ENCODE measurements at regions not wholly inside any gene's neighbourhood (a gene's known extent, or its start where the extent isn't known, plus 50 kb on each side); places are given as distances from the start of the nearest gene placed in this dataset.
A peak's percentile ranks its signal among the peaks of the same experiment; 100 is the strongest.

DNA sequence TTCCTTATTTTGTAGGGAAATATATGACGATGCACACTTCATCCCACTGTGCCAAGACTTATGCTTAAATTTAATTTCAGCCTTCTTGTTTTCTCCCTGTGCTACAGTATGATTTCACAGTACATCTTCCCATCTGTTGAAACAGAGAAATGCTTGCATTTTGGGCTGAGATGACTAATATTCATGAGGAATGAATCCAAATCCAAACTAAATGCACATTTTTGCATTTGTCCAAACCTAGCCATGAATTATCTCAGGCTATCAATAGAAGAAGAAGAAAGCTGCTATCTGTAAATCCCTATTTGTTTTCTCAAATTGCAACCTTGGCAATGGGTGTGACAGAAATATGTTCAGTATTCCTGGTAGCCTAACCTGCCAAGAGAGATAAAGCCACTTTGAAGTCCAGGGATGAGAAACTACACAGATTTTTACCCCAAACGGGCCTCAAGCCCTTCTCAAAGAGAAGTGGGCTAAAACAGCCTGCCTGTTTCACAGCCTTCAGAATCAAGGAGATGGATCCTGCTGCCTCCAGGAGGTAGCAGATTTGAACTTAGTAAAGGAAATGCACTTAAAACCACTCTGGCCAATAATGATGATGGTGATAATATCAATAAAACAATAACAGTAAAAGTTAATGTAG is 306.9 kb upstream of the NT5C1B start:
- DNase-seq (ENCODE audit: low read depth), result peak; percentile 69
- TF ChIP-seq, protein P1, sequence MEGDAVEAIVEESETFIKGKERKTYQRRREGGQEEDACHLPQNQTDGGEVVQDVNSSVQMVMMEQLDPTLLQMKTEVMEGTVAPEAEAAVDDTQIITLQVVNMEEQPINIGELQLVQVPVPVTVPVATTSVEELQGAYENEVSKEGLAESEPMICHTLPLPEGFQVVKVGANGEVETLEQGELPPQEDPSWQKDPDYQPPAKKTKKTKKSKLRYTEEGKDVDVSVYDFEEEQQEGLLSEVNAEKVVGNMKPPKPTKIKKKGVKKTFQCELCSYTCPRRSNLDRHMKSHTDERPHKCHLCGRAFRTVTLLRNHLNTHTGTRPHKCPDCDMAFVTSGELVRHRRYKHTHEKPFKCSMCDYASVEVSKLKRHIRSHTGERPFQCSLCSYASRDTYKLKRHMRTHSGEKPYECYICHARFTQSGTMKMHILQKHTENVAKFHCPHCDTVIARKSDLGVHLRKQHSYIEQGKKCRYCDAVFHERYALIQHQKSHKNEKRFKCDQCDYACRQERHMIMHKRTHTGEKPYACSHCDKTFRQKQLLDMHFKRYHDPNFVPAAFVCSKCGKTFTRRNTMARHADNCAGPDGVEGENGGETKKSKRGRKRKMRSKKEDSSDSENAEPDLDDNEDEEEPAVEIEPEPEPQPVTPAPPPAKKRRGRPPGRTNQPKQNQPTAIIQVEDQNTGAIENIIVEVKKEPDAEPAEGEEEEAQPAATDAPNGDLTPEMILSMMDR (conservative IDR thresholded peaks at IDR 0.05; ENCODE audit: low read length), result no peak
- no peak overlapping the region for H3K4me3 ChIP-seq (ENCODE audit: low read length)

DNA sequence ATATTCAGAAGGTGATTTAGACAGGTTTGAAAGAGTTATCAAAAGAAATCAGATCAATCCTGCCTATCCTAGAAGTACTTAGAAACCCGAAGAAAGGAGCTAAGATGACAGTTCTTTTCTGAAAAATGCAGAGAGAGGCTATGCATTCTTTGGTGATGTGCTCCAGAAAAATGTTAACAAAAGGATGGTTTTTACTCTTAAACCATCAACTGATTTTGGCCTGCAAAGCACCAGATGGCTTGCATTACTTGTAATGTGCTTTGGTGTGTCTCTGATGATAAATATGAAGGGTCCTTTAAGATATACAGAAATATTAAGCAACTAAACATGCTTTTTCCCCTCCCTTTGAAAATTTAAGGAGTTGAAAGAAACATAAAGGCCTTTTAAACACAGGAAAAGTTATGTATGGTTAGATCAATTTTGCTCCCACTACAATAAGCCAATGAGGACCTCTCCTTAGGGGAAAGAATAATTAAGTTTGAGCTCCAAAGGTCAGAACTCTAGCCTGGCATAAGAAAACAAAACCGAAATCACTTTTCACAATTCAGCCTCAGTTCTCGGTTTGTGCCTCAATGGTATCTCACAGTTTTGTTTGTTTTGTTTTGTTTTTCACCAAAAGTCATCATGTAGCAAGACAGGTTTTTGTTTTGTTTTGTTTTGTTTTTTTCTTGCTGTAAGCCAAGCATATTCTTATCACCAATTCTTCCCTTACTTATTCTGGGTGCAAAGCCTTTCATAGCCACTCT is 302.4 kb upstream of the NT5C1B start:
- peak; percentile 76 for DNase-seq (ENCODE audit: low read depth)
- TF ChIP-seq, protein P1 (conservative IDR thresholded peaks at IDR 0.05; ENCODE audit: low read length), result no peak
- no peak overlapping the region for H3K4me3 ChIP-seq (ENCODE audit: low read length)

DNA sequence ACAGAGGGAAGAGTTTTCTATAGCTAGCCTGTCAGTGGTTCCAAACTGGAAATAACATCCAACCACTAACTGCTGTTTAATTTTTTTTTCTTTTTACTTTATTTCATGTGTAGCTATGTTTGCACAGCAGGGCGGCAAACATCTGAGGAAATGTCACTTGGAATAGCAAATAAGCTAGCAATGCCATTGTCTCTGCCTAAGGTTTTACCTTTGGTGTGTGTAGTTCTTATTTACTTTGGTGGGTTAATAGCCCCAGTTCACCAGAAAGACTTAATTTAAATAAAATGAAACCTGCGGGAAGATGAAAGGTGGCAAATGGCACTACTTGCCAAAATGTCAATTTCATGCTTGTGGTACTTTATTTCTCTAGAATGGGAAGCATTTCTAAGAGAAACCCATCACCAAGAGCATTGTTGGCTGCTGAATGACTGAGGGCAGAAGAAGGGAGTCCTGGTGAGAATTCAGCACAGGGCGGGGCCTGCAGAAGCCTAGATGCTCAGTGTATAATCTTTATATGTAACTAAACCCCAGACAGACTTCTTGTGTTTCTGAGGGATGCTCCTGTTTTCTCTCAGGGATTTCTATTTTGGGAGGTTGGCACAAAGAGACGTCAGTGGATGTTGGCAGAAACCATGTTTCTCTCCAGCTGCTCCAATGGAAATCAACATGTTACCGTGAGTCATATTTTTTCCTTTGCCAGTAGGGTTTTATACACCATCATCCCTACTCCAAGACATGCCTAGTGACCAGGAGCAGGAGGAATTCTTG is 300.4 kb upstream of the NT5C1B start:
- TF ChIP-seq, protein P1 (conservative IDR thresholded peaks at IDR 0.05; ENCODE audit: low read length), result no peak
- peak; percentile 51 for DNase-seq (ENCODE audit: low read depth)
- H3K4me3 ChIP-seq (ENCODE audit: low read length), result no peak overlapping the region

DNA sequence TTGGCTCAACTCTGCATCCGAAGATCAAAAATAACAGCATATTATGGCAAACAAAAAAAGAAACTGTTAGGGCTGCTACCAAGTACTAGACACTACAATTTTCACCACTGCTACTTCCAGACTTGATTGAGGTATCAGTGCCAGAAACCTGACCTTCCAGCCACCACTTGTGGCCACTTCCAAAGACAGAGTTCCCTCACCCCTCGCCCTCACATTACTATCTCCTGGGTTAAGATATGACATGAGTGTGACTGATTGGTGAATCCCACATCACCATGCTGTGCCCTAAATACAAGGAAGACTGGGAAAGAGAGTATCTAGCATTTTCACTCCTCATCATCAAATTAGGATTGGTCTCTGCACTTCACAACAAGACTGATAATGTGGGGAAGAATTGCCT is 296.1 kb upstream of the NT5C1B start:
- no peak for DNase-seq (ENCODE audit: low read depth)
- H3K4me3 ChIP-seq (ENCODE audit: low read length), result no peak overlapping the region
- TF ChIP-seq, protein P1 (conservative IDR thresholded peaks at IDR 0.05; ENCODE audit: low read length), result no peak

DNA sequence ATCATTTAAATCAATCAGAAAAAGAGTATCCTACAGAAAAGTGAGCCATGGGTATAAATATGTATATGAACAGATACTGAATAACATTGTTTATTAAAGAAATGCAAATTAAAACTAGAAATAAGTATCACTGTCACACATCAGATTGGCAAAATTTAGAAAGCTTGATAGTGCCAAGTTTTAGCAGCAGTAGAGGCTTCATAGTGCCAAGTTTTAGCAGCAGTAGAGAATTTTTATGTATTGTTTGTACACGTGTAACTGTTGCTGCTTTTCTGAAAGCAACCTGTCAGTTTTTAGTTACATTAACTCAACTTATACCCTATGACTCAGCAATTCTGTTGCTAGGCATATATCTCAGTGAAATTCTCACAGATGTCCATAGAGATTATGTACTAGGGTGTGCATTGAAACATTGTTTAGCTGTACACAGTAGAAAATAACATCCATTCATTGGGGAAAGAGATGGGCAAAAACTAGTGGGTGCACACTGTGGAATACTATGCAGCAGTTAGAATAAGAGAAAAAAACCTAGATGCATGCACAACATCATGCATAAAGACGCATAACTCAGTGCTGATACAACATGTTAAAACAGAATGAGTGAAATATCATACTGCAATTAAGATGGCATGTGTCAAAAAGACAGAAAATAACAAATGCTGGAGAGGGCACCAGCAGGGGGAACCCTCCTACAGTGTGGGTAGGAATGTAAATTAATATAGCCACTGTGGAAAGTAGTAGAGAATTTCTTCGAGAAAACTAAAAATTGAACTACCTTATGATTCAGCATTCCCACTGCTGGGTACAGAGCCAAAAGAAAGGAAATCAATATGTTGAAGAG is 294.5 kb upstream of the NT5C1B start:
- peak; percentile 35 for DNase-seq (ENCODE audit: low read depth)
- TF ChIP-seq, protein P1 (conservative IDR thresholded peaks at IDR 0.05; ENCODE audit: low read length), result peak; percentile 59
- H3K4me3 ChIP-seq (ENCODE audit: low read length), result no peak overlapping the region

DNA sequence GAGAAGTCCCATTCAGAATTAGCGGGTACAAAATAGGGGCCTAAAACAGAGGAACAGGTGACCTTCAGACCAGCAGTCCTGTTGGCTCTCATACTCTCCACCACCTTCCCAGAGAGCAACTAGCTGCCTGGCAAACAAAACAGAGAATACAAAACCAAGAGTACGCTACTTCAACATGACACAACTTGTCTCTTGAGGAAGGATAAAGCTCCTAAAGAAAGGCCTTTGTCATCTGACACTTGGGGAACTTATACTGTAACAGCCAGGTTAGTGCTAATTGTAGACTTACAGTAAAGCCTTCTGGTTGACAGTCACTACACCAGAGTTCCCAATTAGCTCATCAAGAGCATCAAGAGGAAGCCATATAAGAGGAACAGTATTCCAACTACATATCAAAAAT is 282.1 kb upstream of the NT5C1B start:
- no peak for DNase-seq (ENCODE audit: low read depth)
- TF ChIP-seq, protein P1 (conservative IDR thresholded peaks at IDR 0.05; ENCODE audit: low read length), result no peak
- H3K4me3 ChIP-seq (ENCODE audit: low read length), result no peak overlapping the region
